PC-9 (cell line): ENCODE measurements at regions not wholly inside any gene's neighbourhood (a gene's known extent, or its start where the extent isn't known, plus 50 kb on each side); places are given as distances from the start of the nearest gene placed in this dataset.

Experiments used
- BruUV-seq: library from RNA; stranded (reverse); fragments of 400-500 nt; replicated peaks from 2 replicates; lab custom pipeline; 2021; lab: Mats Ljungman, UMichigan
- CTCF ChIA-PET: fragments of 300-600 bp; sonication (Branson Sonifier 250); formaldehyde crosslinking; loops from one replicate; lab custom pipeline; 2022; ENCODE audit warnings: antibody characterized with exemption; lab: Charles Lee
- POLR2A ChIA-PET: fragments of 300-600 bp; sonication (Branson Sonifier 250); formaldehyde crosslinking; loops from one replicate; lab custom pipeline; 2022; ENCODE audit warnings: antibody characterized with exemption; ENCODE audit not compliant: unreplicated experiment; lab: Charles Lee
- DNase-seq, 2 experiments: peaks; one replicate each; pipeline versions ENCODE4 v3.0.0 to v3.0.0-alpha.2; 2015 to 2022; ENCODE audit warnings: mixed read lengths in 1 of 2
- H2AFZ ChIP-seq: fragments of 200-600 bp; sonication (generic); 2 replicates; pipeline ENCODE4 v1.8.1; 2017; ENCODE audit warnings: antibody characterized with exemption
- H3F3A ChIP-seq: fragments of 200-600 bp; sonication (generic); 2 replicates; pipeline ENCODE4 v1.8.1; 2017; ENCODE audit warnings: antibody characterized with exemption, mild to moderate bottlenecking, low read depth; ENCODE audit not compliant: insufficient read depth
- H3K27ac ChIP-seq: fragments of 200-600 bp; sonication (generic); 2 replicates; pipeline ENCODE4 v1.6.1; 2016; ENCODE audit warnings: mixed run types
- H3K27me3 ChIP-seq: fragments of 200-600 bp; sonication (generic); 2 replicates; pipeline ENCODE4 v1.6.1; 2016; ENCODE audit warnings: low read depth, mixed run types; ENCODE audit not compliant: insufficient read depth
- H3K36me3 ChIP-seq: fragments of 200-600 bp; sonication (generic); 2 replicates; pipeline ENCODE4 v1.6.1; 2016; ENCODE audit warnings: low read depth, mixed run types
- H3K4me1 ChIP-seq: fragments of 200-600 bp; sonication (generic); replicated peaks from 2 replicates; pipeline ENCODE4 v1.6.1; 2016; ENCODE audit warnings: mixed run types; ENCODE audit not compliant: insufficient read depth
- H3K4me2 ChIP-seq: fragments of 200-600 bp; sonication (generic); 2 replicates; pipeline ENCODE4 v1.6.1; 2017; ENCODE audit warnings: mixed run types
- H3K4me3 ChIP-seq: fragments of 200-600 bp; sonication (generic); 2 replicates; pipeline ENCODE4 v1.6.1; 2016; ENCODE audit warnings: mixed run types
- H3K79me2 ChIP-seq: fragments of 200-600 bp; sonication (generic); 2 replicates; pipeline ENCODE4 v1.6.1; 2017; ENCODE audit warnings: low read depth, mixed run types
- H3K9me2 ChIP-seq: fragments of 200-600 bp; sonication (generic); 2 replicates; pipeline ENCODE4 v1.8.1; 2017; ENCODE audit warnings: mild to moderate bottlenecking; ENCODE audit not compliant: insufficient read depth
- H3K9me3 ChIP-seq: fragments of 200-600 bp; sonication (generic); 2 replicates; pipeline ENCODE4 v1.8.1; 2016; ENCODE audit warnings: low read depth; ENCODE audit not compliant: insufficient read depth
- H4K20me1 ChIP-seq: fragments of 200-600 bp; sonication (generic); 2 replicates; pipeline ENCODE4 v1.8.1; 2017; ENCODE audit not compliant: insufficient read depth
- EZH2 ChIP-seq: fragments of 200-600 bp; sonication (generic); IDR thresholded peaks from 2 replicates; pipeline ENCODE4 v1.8.0; 2017; ENCODE audit warnings: antibody characterized with exemption, low read depth
- intact Hi-C: fragments of 100-400 bp; cut with micrococcal nuclease; formaldehyde crosslinking; loops from one replicate; pipeline ENCODE4 v1.10.0; 2022; ENCODE audit not compliant: unreplicated experiment
- TF ChIP-seq, protein P1 (sequence below): fragments of 200-600 bp; sonication (generic); conservative IDR thresholded peaks from 2 replicates; pipeline ENCODE4 v1.6.1; 2017; ENCODE audit warnings: mixed run types, antibody characterized with exemption, mild to moderate bottlenecking, moderate library complexity

DNA sequence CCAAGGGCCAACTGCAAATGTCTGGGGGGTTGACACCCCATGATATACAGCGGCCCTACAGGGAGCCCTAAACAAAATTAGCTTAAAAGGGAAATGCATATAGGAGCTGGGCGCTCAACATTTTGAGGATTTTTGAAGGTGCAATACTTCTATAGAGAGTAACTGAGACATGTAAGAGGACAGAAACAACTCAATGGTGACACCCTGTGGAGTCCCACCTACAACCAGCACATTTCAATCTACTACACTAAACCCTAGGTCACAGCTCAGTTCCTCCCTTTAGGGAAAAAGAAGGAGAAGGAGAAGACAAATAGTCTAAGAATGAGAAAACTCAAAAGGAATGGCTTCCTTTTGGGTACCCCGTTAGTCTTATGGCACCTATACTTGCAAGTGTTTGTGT lies 1010.5 kb upstream of the NOVA1 start:
- Histone ChIP-seq H3K79me2 (no peaks in the 10 kb centered on the region), H3K9me2 (no peaks in the 10 kb centered on the region), H4K20me1 (no peaks in the 10 kb centered on the region), H3K4me3 (no peak overlapping the region), H2AFZ (no peak overlapping the region), H3K4me2 (no peak overlapping the region), H3K27ac (no peak overlapping the region), H3K36me3 (no peaks in the 10 kb centered on the region), H3F3A (no peaks in the 10 kb centered on the region), H3K27me3 (no peaks in the 10 kb centered on the region), H3K4me1 (no peaks in the 10 kb centered on the region), H3K9me3 (no peaks in the 10 kb centered on the region)
- ChIA-PET POLR2A (no interaction called here), CTCF (interaction anchor here (0.7 kb wide), 1 partner anchor 10 kb away, joined by 3 read pairs; no protein-coding TSS in a partner anchor)
- TF ChIP-seq, protein P1, sequence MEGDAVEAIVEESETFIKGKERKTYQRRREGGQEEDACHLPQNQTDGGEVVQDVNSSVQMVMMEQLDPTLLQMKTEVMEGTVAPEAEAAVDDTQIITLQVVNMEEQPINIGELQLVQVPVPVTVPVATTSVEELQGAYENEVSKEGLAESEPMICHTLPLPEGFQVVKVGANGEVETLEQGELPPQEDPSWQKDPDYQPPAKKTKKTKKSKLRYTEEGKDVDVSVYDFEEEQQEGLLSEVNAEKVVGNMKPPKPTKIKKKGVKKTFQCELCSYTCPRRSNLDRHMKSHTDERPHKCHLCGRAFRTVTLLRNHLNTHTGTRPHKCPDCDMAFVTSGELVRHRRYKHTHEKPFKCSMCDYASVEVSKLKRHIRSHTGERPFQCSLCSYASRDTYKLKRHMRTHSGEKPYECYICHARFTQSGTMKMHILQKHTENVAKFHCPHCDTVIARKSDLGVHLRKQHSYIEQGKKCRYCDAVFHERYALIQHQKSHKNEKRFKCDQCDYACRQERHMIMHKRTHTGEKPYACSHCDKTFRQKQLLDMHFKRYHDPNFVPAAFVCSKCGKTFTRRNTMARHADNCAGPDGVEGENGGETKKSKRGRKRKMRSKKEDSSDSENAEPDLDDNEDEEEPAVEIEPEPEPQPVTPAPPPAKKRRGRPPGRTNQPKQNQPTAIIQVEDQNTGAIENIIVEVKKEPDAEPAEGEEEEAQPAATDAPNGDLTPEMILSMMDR = no peak
- no peak for TF ChIP-seq EZH2
- DNase-seq = no peak
- BruUV-seq = no TSS peak
- intact Hi-C loops = no loop called here

DNA sequence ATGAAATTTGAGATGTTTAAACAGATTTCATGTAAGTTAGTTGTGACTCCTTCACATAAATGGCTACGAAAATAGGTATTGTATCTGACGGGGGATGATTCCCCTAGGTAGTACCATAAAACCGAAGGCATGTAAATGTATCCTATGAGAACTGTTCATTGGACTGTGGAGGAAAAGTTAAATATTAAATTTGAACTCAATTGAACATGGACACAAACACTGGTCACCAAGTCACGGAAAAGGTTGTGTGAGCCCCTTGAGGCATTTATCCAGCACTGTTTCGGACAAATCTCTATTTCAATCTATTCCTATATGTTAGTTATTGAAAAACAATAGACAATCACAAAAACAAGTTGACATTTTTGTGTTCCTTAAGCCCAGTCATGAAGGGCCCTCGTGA lies 1014.3 kb upstream of the NOVA1 start:
- H3K27me3 ChIP-seq = no peaks in the 10 kb centered on the region
- DNase-seq = no peak
- H3K4me3 ChIP-seq = no peak overlapping the region
- H3K36me3 ChIP-seq = no peaks in the 10 kb centered on the region
- POLR2A ChIA-PET = no interaction called here
- intact Hi-C loops = no loop called here
- H3K9me3 ChIP-seq = no peaks in the 10 kb centered on the region
- TF ChIP-seq EZH2 = no peak
- TF ChIP-seq, protein P1 = no peak
- CTCF ChIA-PET = no interaction called here
- no peak overlapping the region for H2AFZ ChIP-seq
- no TSS peak for BruUV-seq
- no peaks in the 10 kb centered on the region for H3K9me2 ChIP-seq
- no peaks in the 10 kb centered on the region for H3F3A ChIP-seq
- H3K27ac ChIP-seq = no peak overlapping the region
- no peak overlapping the region for H3K4me2 ChIP-seq
- H4K20me1 ChIP-seq = no peaks in the 10 kb centered on the region
- H3K79me2 ChIP-seq = no peaks in the 10 kb centered on the region
- no peaks in the 10 kb centered on the region for H3K4me1 ChIP-seq

DNA sequence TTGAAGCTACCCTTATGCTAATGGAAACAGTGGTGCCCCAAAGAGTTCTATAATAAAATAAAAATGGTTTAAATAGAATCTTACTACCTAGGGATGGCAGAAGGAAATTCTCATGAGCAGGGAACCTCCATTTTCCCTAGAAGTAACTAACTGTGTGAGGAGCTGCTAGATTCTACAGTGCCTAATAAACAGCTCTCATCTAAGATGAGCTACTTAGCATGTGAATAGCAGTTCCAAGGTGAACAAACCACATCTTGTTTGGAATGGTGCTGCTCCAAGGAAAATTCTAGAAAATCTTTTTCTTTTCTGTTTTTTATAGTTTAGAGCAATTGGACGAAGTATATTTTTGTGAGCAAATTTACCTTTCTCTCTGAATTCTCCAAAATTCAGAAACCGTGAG lies 1015.3 kb upstream of the NOVA1 start:
- Histone ChIP-seq H3K9me3 (no peaks in the 10 kb centered on the region), H3K36me3 (no peaks in the 10 kb centered on the region), H3K27me3 (no peaks in the 10 kb centered on the region), H3K4me3 (no peak overlapping the region), H4K20me1 (no peaks in the 10 kb centered on the region), H3K4me2 (no peak overlapping the region), H3F3A (no peaks in the 10 kb centered on the region), H2AFZ (no peak overlapping the region), H3K79me2 (no peaks in the 10 kb centered on the region), H3K9me2 (no peaks in the 10 kb centered on the region), H3K4me1 (no peaks in the 10 kb centered on the region), H3K27ac (no peak overlapping the region)
- intact Hi-C loops = no loop called here
- DNase-seq = no peak
- ChIA-PET POLR2A (no interaction called here), CTCF (no interaction called here)
- TF ChIP-seq EZH2 = no peak
- TF ChIP-seq, protein P1 = no peak
- no TSS peak for BruUV-seq
